ENCODE measurements at regions not wholly inside any gene's neighbourhood (a gene's known extent, or its start where the extent isn't known, plus 50 kb on each side); places are given as distances from the start of the nearest gene placed in this dataset.
"Not testable (repeated sequence)": the region's sequence is repeated elsewhere in the genome, so short reads cannot be mapped to it uniquely, and the experiment has no call there.

- DNase-seq = not testable (repeated sequence)
Measured at GRCh38 chr6:71007298-71007697, 50.4 kb upstream of the B3GAT2 start.

- peak; percentile 61 for DNase-seq
Measured at GRCh38 chr6:71011871-71012371, 55.1 kb upstream of the B3GAT2 start.

GRCh38 chr6:71012866-71013469 is 56.1 kb upstream of the B3GAT2 start:
- peak; percentile 59 for DNase-seq

GRCh38 chr6:71015392-71015791 is 58.5 kb upstream of the B3GAT2 start:
- DNase-seq = no peak

GRCh38 chr6:71028236-71028876 is 71.5 kb upstream of the B3GAT2 start:
- DNase-seq = no peak

- DNase-seq = no peak
Measured at GRCh38 chr6:71028877-71029252, 72.0 kb upstream of the B3GAT2 start.

GRCh38 chr6:71029555-71029954 is 72.7 kb upstream of the B3GAT2 start:
- DNase-seq = no peak

- no peak for DNase-seq
Measured at GRCh38 chr6:71031912-71032311, 75.1 kb upstream of the B3GAT2 start.

- no peak for DNase-seq
Measured at GRCh38 chr6:71033171-71033570, 76.3 kb upstream of the B3GAT2 start.

GRCh38 chr6:71033890-71034289 is 77.0 kb upstream of the B3GAT2 start:
- DNase-seq = no peak

GRCh38 chr6:71034563-71035345 is 77.9 kb upstream of the B3GAT2 start:
- no peak for DNase-seq

GRCh38 chr6:71035871-71036270 is 79.0 kb upstream of the B3GAT2 start:
- no peak for DNase-seq

- DNase-seq = no peak
Measured at GRCh38 chr6:71038711-71039344, 82.0 kb upstream of the B3GAT2 start.

- DNase-seq = no peak
Measured at GRCh38 chr6:71040043-71040442, 83.2 kb upstream of the B3GAT2 start.

GRCh38 chr6:71040841-71041240 is 84.0 kb upstream of the B3GAT2 start:
- no peak for DNase-seq

- DNase-seq = no peak
Measured at GRCh38 chr6:71043902-71044301, 87.0 kb upstream of the B3GAT2 start.

GRCh38 chr6:71044753-71045152 is 87.9 kb upstream of the B3GAT2 start:
- no peak for DNase-seq

- no peak for DNase-seq
Measured at GRCh38 chr6:71045296-71045695, 88.4 kb upstream of the B3GAT2 start.

GRCh38 chr6:71047417-71047816 is 90.6 kb upstream of the B3GAT2 start:
- DNase-seq = no peak

- peak; percentile 57 for DNase-seq
Measured at GRCh38 chr6:71048320-71049164, 91.7 kb upstream of the B3GAT2 start.

- DNase-seq = no peak
Measured at GRCh38 chr6:71049198-71049770, 92.4 kb upstream of the B3GAT2 start.

All from muscle of arm (tissue), 1 donor.